Tibial artery (tissue), 4 donors: ENCODE measurements at regions not wholly inside any gene's neighbourhood (a gene's known extent, or its start where the extent isn't known, plus 50 kb on each side); places are given as distances from the start of the nearest gene placed in this dataset.

ENCODE experiments used
- DNase-seq, 2 donors: peaks; one replicate each; pipeline ENCODE4 v3.0.0-alpha.2; 2019
- H3K27ac ChIP-seq, 2 donors: fragments of 200-600 bp; sonication (generic) in 1 of 2; 1 replicate in 1 of 2; 2 replicates in 1 of 2; pipeline ENCODE4 v1.5.1; 2018 to 2019; ENCODE audit warnings: mild to moderate bottlenecking in 1 of 2
- H3K27me3 ChIP-seq, 2 donors: fragments of 200-600 bp; sonication (generic) in 1 of 2; one replicate each; pipeline versions ENCODE4 v1.5.1 to v1.6.0; 2016 to 2019
- H3K36me3 ChIP-seq, 3 donors: fragments of 200-600 bp; sonication (generic) in 2 of 3; one replicate each; pipeline ENCODE4 v1.5.1; 2016 to 2019; ENCODE audit warnings: mild to moderate bottlenecking in 2 of 3
- H3K4me1 ChIP-seq, 4 donors: fragments of 200-600 bp; sonication (generic) in 2 of 4; 1 replicate in 3 of 4; 2 replicates in 1 of 4; pipeline ENCODE4 v1.5.1; 2016 to 2019
- H3K4me3 ChIP-seq, 2 donors: fragments of 200-600 bp; sonication (generic) in 1 of 2; 1 replicate in 1 of 2; 2 replicates in 1 of 2; pipeline ENCODE4 v1.5.1; 2018 to 2019; ENCODE audit warnings: mild to moderate bottlenecking in 2 of 2
- H3K9me3 ChIP-seq, 3 donors: fragments of 200-600 bp; sonication (generic) in 1 of 3; one replicate each; pipeline ENCODE4 v1.5.1; 2016 to 2019
- CTCF ChIP-seq, 2 experiments: fragments of 200-600 bp in 1 of 2; fragments of 450-650 bp in 1 of 2; IDR thresholded peaks; one replicate each; pipeline ENCODE4 v1.5.1; 2017 to 2019; ENCODE audit warnings: antibody characterized with exemption in 2 of 2, mild to moderate bottlenecking in 1 of 2, moderate library complexity in 1 of 2
- intact Hi-C: fragments of 100-400 bp; cut with DNase I; formaldehyde crosslinking; loops from one replicate; pipeline ENCODE4 v1.15.0; 2023; ENCODE audit warnings: low total_unique reads

- no peak for DNase-seq
- intact Hi-C loops = no loop called here
- Histone ChIP-seq H3K4me3 (no peak overlapping the region), H3K4me1 (no peaks in the 10 kb centered on the region), H3K9me3 (no peaks in the 10 kb centered on the region), H3K36me3 (no peaks in the 10 kb centered on the region), H3K27ac (no peak overlapping the region), H3K27me3 (no peaks in the 10 kb centered on the region)
- no peak for TF ChIP-seq CTCF (IDR thresholded peaks at IDR 0.05)
Observed at GRCh38 chr11:92753161-92753560, 216.3 kb upstream of the MTNR1B start.

GRCh38 chr11:92758241-92758780 lies 211.1 kb upstream of the MTNR1B start:
- no peaks in the 10 kb centered on the region for H3K36me3 ChIP-seq
- intact Hi-C loops = no loop called here
- no peaks in the 10 kb centered on the region for H3K9me3 ChIP-seq
- H3K4me1 ChIP-seq = no peaks in the 10 kb centered on the region
- H3K4me3 ChIP-seq = no peak overlapping the region
- no peak for TF ChIP-seq CTCF (IDR thresholded peaks at IDR 0.05)
- H3K27me3 ChIP-seq = no peaks in the 10 kb centered on the region
- H3K27ac ChIP-seq = no peak overlapping the region
- DNase-seq = no peak

- H3K4me1 ChIP-seq = no peaks in the 10 kb centered on the region
- no peaks in the 10 kb centered on the region for H3K27me3 ChIP-seq
- no peaks in the 10 kb centered on the region for H3K36me3 ChIP-seq
- no peak for TF ChIP-seq CTCF (IDR thresholded peaks at IDR 0.05)
- H3K9me3 ChIP-seq = no peaks in the 10 kb centered on the region
- intact Hi-C loops = no loop called here
- H3K27ac ChIP-seq = no peak overlapping the region
- H3K4me3 ChIP-seq = no peak overlapping the region
- no peak for DNase-seq
Observed at GRCh38 chr11:92759571-92760214, 209.8 kb upstream of the MTNR1B start.

- H3K27ac ChIP-seq = no peak overlapping the region
- H3K4me3 ChIP-seq = no peak overlapping the region
- peaks cover 0 to 5% (median 0%) of the 10 kb centered on the region in 4 donors for H3K4me1 ChIP-seq
- TF ChIP-seq CTCF (IDR thresholded peaks at IDR 0.05) = no peak
- H3K36me3 ChIP-seq = no peaks in the 10 kb centered on the region
- DNase-seq = no peak
- intact Hi-C loops = no loop called here
- H3K9me3 ChIP-seq = no peaks in the 10 kb centered on the region
- H3K27me3 ChIP-seq = no peaks in the 10 kb centered on the region
Observed at GRCh38 chr11:92762121-92762540, 207.3 kb upstream of the MTNR1B start.

- H3K27me3 ChIP-seq = no peaks in the 10 kb centered on the region
- no peak overlapping the region for H3K4me3 ChIP-seq
- H3K27ac ChIP-seq = no peak overlapping the region
- no peaks in the 10 kb centered on the region for H3K36me3 ChIP-seq
- no peaks in the 10 kb centered on the region for H3K9me3 ChIP-seq
- TF ChIP-seq CTCF (IDR thresholded peaks at IDR 0.05) = no peak
- DNase-seq = no peak
- intact Hi-C loops = no loop called here
- H3K4me1 ChIP-seq = peaks cover 0 to 5% (median 0%) of the 10 kb centered on the region in 4 donors
Observed at GRCh38 chr11:92763336-92763735, 206.1 kb upstream of the MTNR1B start.
